OCI-LY1 (cell line): ENCODE measurements at regions not wholly inside any gene's neighbourhood (a gene's known extent, or its start where the extent isn't known, plus 50 kb on each side); places are given as distances from the start of the nearest gene placed in this dataset.

ENCODE experiments used
- H2AFZ ChIP-seq: fragments of 200-600 bp; sonication (generic), shearing (Covaris generic); 2 replicates; pipeline ENCODE4 v1.6.0; 2014; ENCODE audit warnings: antibody characterized with exemption, mild to moderate bottlenecking, low read length
- H3F3A ChIP-seq: fragments of 200-600 bp; sonication (generic), shearing (Covaris generic); 2 replicates; pipeline ENCODE4 v1.6.0; 2014; ENCODE audit warnings: mild to moderate bottlenecking, antibody characterized with exemption, low read length, moderate library complexity; ENCODE audit not compliant: insufficient read depth
- H3K27ac ChIP-seq: fragments of 200-600 bp; sonication (generic); 2 replicates; pipeline ENCODE4 v1.5.1; 2014; ENCODE audit warnings: low read length, mixed run types, mild to moderate bottlenecking, low read depth; ENCODE audit not compliant: poor library complexity, severe bottlenecking
- H3K27me3 ChIP-seq: fragments of 200-600 bp; sonication (generic); 2 replicates; pipeline ENCODE4 v1.6.0; 2014; ENCODE audit warnings: antibody characterized with exemption, mild to moderate bottlenecking, low read length, moderate library complexity; ENCODE audit not compliant: insufficient read depth
- H3K36me3 ChIP-seq: fragments of 200-600 bp; sonication (generic); 2 replicates; pipeline ENCODE4 v1.6.1; 2014; ENCODE audit warnings: mild to moderate bottlenecking, antibody characterized with exemption, low read length, moderate library complexity, mixed read lengths; ENCODE audit not compliant: insufficient read depth
- H3K4me1 ChIP-seq: fragments of 200-600 bp; sonication (generic); 2 replicates; pipeline ENCODE4 v1.5.1; 2014; ENCODE audit warnings: mild to moderate bottlenecking, low read length, moderate library complexity; ENCODE audit not compliant: insufficient read depth, severe bottlenecking
- H3K4me2 ChIP-seq: fragments of 200-600 bp; sonication (generic), shearing (Covaris generic); 2 replicates; pipeline ENCODE4 v1.6.1; 2014; ENCODE audit warnings: low read length
- H3K4me3 ChIP-seq: fragments of 200-600 bp; sonication (generic); 2 replicates; pipeline ENCODE4 v1.5.1; 2014; ENCODE audit warnings: low read length, low read depth, mild to moderate bottlenecking, mixed read lengths; ENCODE audit not compliant: poor library complexity, severe bottlenecking
- H3K79me2 ChIP-seq: fragments of 200-600 bp; shearing (Covaris generic); 2 replicates; pipeline ENCODE4 v1.6.1; 2016; ENCODE audit warnings: mixed run types, low read length, mixed read lengths; ENCODE audit not compliant: insufficient read depth
- H3K9ac ChIP-seq: fragments of 200-600 bp; sonication (generic), shearing (Covaris generic); 2 replicates; pipeline ENCODE4 v1.6.1; 2014; ENCODE audit warnings: mild to moderate bottlenecking, low read length, mixed read lengths
- H3K9me2 ChIP-seq: fragments of 200-600 bp; sonication (generic), shearing (Covaris generic); 2 replicates; pipeline ENCODE4 v1.6.1; 2014; ENCODE audit warnings: low read depth, mild to moderate bottlenecking, low read length, mixed read lengths
- H3K9me3 ChIP-seq: fragments of 200-600 bp; shearing (Covaris generic); 2 replicates; pipeline ENCODE4 v1.6.1; 2014; ENCODE audit warnings: low read length, mixed read lengths
- H4K20me1 ChIP-seq: fragments of 200-600 bp; sonication (generic), shearing (Covaris generic); 2 replicates; pipeline ENCODE4 v1.6.0; 2016; ENCODE audit warnings: mild to moderate bottlenecking, low read length; ENCODE audit not compliant: insufficient read depth
- CTCF ChIP-seq: fragments of 200-600 bp; sonication (generic), shearing (Covaris generic); IDR thresholded peaks from 2 replicates; pipeline ENCODE4 v1.5.1; 2017; ENCODE audit warnings: mild to moderate bottlenecking, antibody characterized with exemption, low read length, moderate library complexity, mixed read lengths
- EZH2 ChIP-seq: fragments of 200-600 bp; sonication (generic), shearing (Covaris generic); IDR thresholded peaks from 2 replicates; pipeline ENCODE4 v1.8.0; 2017; ENCODE audit warnings: borderline replicate concordance, mixed run types, mild to moderate bottlenecking, antibody characterized with exemption, low read length, moderate library complexity, mixed read lengths

- Histone ChIP-seq H3K27me3 (no peaks in the 10 kb centered on the region), H3K36me3 (no peaks in the 10 kb centered on the region), H3K9me2 (no peaks in the 10 kb centered on the region), H3K4me3 (no peak overlapping the region), H3F3A (no peaks in the 10 kb centered on the region), H3K9me3 (no peaks in the 10 kb centered on the region), H3K79me2 (no peaks in the 10 kb centered on the region), H3K4me2 (no peak overlapping the region), H2AFZ (no peak overlapping the region), H3K4me1 (no peaks in the 10 kb centered on the region), H3K27ac (no peak overlapping the region), H4K20me1 (no peaks in the 10 kb centered on the region), H3K9ac (no peak overlapping the region)
- TF ChIP-seq EZH2 = no peak
- no peak for TF ChIP-seq CTCF
Measured at GRCh38 chr10:4515721-4516120, 310.3 kb upstream of the AKR1E2 start.

GRCh38 chr10:4514445-4515108 is 311.4 kb upstream of the AKR1E2 start:
- no peaks in the 10 kb centered on the region for H3K9me3 ChIP-seq
- H4K20me1 ChIP-seq = no peaks in the 10 kb centered on the region
- H3K4me2 ChIP-seq = no peak overlapping the region
- H3K36me3 ChIP-seq = no peaks in the 10 kb centered on the region
- TF ChIP-seq CTCF (no peak), EZH2 (no peak)
- H3K9me2 ChIP-seq = no peaks in the 10 kb centered on the region
- no peak overlapping the region for H3K9ac ChIP-seq
- no peaks in the 10 kb centered on the region for H3K4me1 ChIP-seq
- H3F3A ChIP-seq = no peaks in the 10 kb centered on the region
- no peaks in the 10 kb centered on the region for H3K79me2 ChIP-seq
- no peak overlapping the region for H3K4me3 ChIP-seq
- no peaks in the 10 kb centered on the region for H3K27me3 ChIP-seq
- H3K27ac ChIP-seq = no peak overlapping the region
- H2AFZ ChIP-seq = no peak overlapping the region

GRCh38 chr10:4512671-4513240 is 313.3 kb upstream of the AKR1E2 start:
- Histone ChIP-seq H3F3A (no peaks in the 10 kb centered on the region), H3K4me3 (no peak overlapping the region), H4K20me1 (no peaks in the 10 kb centered on the region), H3K79me2 (no peaks in the 10 kb centered on the region), H3K27ac (no peak overlapping the region), H3K4me2 (no peak overlapping the region), H3K36me3 (no peaks in the 10 kb centered on the region), H3K27me3 (no peaks in the 10 kb centered on the region), H3K9ac (no peak overlapping the region), H3K9me2 (no peaks in the 10 kb centered on the region), H2AFZ (no peak overlapping the region), H3K4me1 (no peaks in the 10 kb centered on the region), H3K9me3 (no peaks in the 10 kb centered on the region)
- TF ChIP-seq EZH2 = no peak
- TF ChIP-seq CTCF = no peak; the same call in 1 of the 2 replicates
